VCaP (cell line): ENCODE measurements at regions not wholly inside any gene's neighbourhood (a gene's known extent, or its start where the extent isn't known, plus 50 kb on each side); places are given as distances from the start of the nearest gene placed in this dataset.

ENCODE experiments used
- H3K27ac ChIP-seq: fragments of 450-650 bp; 2 replicates; pipeline ENCODE4 v1.5.1; 2017
- CTCF ChIP-seq: fragments of 450-650 bp; conservative IDR thresholded peaks from 2 replicates; pipeline ENCODE4 v1.5.1; 2017; ENCODE audit warnings: mild to moderate bottlenecking, moderate library complexity

GRCh38 chr14:86852530-86852929, 1140.5 kb downstream of the GALC start:
- no peak overlapping the region for H3K27ac ChIP-seq
- no peak for TF ChIP-seq CTCF

- no peak for TF ChIP-seq CTCF
Observed at GRCh38 chr14:86847140-86847539, 1145.8 kb downstream of the GALC start.

GRCh38 chr14:86838363-86838762, 1154.6 kb downstream of the GALC start:
- no peak for TF ChIP-seq CTCF
- H3K27ac ChIP-seq, result no peak overlapping the region

More at GRCh38 chr14:86847140-86847539, 1145.8 kb downstream of the GALC start:
- no peak overlapping the region for H3K27ac ChIP-seq

- TF ChIP-seq CTCF, result no peak
- H3K27ac ChIP-seq, result no peak overlapping the region
Observed at GRCh38 chr14:86826661-86827060, 1166.3 kb downstream of the GALC start.

GRCh38 chr14:86824167-86824566, 1168.8 kb downstream of the GALC start:
- no peak overlapping the region for H3K27ac ChIP-seq
- TF ChIP-seq CTCF, result no peak

- H3K27ac ChIP-seq, result no peak overlapping the region
- no peak for TF ChIP-seq CTCF
Observed at GRCh38 chr14:86823581-86823980, 1169.4 kb downstream of the GALC start.

- no peak for TF ChIP-seq CTCF
- H3K27ac ChIP-seq, result no peak overlapping the region
Observed at GRCh38 chr14:86815341-86815740, 1177.6 kb downstream of the GALC start.

- TF ChIP-seq CTCF, result no peak
Observed at GRCh38 chr14:86802726-86803125, 1190.3 kb downstream of the GALC start.

More at GRCh38 chr14:86802726-86803125, 1190.3 kb downstream of the GALC start:
- no peak overlapping the region for H3K27ac ChIP-seq
